Fibroblast of peridontal ligament (primary cell): ENCODE measurements at regions not wholly inside any gene's neighbourhood (a gene's known extent, or its start where the extent isn't known, plus 50 kb on each side); places are given as distances from the start of the nearest gene placed in this dataset.
A peak's percentile ranks its signal among the peaks of the same experiment; 100 is the strongest.
"Not testable (repeated sequence)": the region's sequence is repeated elsewhere in the genome, so short reads cannot be mapped to it uniquely, and the experiment has no call there.

ENCODE experiments used
- DNase-seq: peaks from one replicate; pipeline ENCODE4 v3.0.0-alpha.2; 2010; ENCODE audit errors: extremely low read depth

DNA sequence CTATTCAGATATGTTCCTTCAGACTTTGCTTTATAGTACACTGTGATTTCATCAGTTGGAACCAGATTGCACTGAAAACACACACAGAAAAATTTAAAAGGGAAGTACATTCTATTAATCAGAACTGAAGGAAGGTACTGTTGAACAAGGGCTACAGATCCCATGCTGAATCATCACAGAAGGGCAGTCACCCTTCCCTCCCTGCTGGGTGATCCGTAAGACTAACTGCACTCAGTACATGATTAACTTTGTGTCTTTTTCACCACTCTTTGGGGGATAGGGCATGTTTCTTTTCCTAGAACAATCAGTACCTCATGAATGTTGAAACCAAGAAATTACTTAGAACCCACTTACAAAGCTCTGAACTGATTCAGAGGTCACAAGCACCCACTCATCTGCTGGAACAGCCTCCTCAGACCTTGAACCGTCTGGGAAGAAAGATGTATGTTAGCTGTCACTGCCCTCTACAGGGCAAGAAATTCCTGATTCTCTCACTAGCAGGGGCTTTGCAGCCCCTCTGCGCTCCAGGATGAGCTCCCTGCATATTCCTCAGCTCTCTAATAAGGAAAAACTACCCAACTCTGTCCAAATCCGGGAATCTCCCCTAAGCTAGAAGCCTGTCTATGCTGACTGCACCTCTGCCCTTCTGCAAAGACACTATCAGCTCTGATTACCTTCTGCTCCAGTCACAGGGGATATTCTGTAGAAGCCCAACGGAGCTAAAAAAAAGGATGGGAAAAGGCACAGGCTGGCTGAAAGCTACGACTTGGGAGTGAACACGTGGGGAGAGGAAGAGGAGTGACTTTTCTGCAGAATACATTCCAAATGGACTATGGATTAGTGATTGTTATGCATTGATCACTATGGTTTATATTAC lies 51.0 kb downstream of the IARS1 start:
- peak; percentile 72 for DNase-seq

DNA sequence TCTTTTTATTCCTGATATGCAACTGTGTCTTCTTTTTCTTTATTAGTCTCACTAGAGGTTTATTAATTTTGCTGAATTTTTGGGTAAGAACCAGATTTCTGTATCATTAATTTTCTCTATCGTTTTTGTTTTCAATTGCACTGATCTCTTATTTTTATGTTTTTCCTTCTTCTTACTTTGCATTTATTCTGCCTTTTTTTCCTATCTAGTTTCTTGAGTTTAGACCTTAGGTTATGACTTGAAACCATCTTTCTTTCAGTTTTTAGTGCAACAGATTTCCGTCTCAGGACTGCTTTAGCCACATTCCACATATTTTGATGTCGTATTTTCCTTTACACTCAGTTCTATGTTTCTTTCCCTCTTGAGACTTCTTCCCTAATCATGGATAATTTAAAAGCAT lies 56.6 kb downstream of the IARS1 start:
- no peak for DNase-seq

DNA sequence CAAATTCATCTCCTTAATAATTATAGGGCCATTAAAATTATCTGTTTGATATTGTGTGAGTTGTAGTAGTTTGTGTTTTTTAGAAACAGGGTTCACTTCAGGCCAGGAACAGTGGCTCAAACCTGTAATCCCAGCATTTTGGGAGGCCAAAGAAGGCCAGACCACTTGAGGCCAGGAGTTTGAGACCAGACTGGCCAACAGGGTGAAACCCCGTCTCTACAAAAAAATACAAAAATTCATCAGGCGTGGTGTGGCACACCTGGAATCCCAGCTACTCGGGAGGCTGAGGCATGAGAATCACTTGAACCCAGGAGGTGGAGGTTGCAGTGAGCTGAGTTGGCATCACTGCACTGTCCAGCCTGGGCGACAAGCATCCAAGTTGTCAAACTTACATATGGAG lies 57.0 kb downstream of the IARS1 start:
- DNase-seq, result no peak

DNA sequence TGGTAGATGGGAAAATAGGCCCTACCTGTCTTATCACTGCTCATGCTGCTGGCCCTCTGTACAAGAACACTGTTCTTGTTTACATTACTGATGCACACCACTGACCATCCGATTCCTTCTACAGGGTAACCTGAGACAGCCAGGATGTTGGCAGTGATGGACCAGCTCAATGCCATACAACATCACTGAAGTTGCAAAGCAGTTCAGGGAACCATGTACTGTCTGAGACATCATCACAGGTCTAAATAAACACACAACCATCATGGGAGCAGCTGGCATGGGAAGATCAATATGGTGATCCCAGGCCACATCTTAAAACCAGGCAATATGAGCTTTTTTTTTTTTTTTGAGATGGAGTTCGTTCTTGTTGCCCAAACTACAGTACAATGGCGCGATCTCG lies 59.0 kb downstream of the IARS1 start:
- DNase-seq, result no peak

DNA sequence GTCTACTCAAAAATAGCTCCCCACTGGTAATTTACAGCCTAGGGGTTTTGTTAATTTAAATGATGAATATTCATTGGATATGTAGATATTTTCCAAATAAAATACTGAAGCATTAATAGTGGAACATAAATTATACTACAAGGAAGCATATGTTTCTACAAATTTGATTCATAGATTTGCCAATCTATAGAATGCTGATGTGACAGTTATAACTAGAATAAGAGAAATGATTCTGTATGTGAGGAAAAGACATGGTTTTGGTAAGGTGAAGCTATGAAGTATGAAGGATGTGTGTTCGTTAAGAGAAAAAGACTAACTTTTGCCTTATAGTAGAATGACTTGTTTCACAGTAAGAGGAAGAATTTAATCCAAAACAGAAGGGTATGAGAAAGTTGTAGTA lies 61.3 kb downstream of the IARS1 start:
- no peak for DNase-seq

DNA sequence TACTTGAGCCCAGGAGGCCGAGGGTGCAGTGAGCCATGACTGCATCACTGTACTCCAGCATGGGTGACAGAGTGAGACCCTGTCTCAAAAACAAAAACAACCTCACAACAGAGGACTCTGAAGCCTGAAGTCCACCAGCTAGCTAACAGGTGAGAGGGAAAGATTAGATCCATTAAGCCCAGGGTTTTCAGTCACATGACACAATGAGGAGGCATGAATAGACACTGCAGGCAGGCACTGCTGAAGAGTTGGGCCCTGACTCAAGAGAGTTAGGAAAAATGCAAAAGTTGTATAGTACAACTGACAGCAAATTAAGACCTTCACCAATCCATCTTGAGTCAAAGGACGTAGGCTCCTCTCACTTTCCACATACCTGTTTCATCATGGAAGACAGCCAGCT lies 64.9 kb downstream of the IARS1 start:
- DNase-seq, result no peak

DNA sequence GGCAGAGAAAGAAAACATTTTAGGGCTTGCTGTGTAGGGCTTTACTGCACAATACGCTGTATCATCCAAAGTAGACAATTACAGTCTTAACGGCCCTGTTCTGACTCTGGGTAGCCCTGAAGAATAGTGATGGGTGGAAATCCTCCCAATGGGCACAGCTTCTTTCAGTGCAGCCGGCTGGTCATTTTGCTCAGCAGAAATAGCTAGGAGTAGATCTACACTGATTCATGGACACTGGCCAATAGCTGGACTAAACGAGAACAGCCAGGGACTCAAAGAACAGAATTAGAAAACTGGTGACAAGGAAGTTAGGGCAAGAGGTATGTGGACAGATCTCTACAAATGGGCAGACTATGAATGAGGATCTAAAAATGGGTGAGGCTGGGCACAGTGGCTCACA lies 69.3 kb downstream of the IARS1 start:
- no peak for DNase-seq

DNA sequence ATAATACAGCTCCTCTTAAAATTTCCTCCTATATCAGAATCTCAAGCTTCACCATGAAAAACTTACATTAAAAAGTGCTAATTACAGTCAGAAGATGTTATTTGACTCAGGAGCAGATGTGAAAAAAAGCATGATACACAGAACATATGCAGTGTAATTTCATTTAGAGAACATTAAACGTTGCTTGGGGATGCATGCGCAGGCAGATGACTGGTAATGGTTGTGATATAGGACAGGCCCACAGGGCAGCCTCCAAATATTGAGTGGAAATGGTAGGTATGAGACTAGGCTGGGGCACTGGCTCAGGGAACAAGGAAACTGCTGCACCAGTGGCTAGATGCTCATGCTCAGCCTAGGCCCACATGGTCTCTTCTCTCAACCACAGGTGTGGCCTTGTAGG lies 69.7 kb downstream of the IARS1 start:
- DNase-seq, result no peak

DNA sequence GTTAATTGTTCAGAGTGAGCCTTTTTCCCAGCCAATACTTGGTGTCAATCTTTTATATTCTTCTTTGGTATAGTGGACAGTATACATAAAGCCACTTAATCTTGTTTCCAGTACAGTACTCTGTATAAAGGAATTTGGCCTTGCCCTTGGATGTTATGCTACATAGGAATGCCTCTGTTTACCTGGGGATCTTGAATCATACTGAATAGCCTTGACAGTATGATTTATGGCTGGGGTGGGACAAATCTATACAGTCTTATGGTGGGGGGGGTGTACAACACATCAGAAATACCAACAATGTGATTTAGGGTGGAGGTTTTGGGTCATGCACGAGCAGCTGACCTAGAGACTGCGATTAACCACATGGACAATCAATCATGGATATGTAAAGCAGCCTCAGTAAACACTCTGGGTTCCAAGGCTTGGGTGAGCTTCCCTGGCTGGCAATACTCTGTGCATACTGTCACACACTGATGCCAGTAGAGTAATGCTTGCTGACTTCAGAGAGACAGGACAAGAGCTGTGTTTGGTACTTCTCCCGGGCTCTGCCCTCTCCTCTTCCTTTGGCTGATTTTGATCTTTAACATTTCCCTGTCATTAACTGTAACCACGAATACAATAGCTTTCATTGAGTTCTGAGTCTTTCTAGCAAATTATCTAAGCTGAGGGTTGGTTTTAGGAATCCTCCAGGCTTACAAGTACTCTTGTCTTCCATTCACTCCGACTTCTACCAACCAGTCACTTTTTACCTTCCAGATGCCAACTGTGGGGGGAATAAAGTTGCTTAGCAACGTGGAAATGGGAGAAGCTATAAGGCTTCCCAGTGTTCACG lies 84.6 kb downstream of the IARS1 start:
- DNase-seq, result no peak

DNA sequence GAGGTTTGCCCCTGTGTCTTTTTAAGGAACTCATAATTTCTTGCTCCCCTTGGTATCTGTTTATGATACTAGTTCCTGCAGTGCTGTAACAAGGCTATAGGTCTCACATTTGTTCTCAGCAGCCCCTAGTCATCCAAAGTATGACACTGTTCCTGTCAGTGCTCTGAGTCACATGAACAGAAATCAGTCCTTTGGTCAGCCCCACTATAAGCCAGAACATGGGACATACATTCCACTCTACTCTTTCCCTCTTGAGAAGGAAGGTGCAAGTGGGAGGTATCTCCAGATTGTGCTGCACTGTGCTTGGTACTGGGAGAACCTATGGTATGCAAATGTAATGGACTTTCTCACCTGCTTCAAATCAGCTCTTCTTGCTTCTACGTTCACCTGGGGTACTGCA lies 87.0 kb downstream of the IARS1 start:
- no peak for DNase-seq

DNA sequence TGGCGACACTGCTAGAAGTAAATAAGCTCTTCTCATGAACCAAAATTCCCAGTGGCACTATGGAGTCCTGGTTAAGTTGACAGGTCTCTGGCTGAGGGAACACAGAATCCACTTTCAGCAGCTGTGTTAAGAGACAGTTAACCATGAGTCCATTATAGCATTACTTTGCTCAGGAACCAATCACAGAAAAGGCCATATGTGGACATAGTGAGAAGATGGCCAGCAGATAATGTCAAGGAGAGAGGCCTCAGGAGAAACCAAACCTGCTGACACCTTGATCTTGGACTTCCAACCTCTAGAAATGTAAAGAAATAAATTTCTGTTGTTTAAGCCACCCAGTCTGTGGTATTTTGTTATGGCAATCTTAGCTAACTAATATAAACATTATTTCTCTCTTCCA lies 88.7 kb upstream of the SPTLC1 start:
- DNase-seq, result not testable (repeated sequence)

DNA sequence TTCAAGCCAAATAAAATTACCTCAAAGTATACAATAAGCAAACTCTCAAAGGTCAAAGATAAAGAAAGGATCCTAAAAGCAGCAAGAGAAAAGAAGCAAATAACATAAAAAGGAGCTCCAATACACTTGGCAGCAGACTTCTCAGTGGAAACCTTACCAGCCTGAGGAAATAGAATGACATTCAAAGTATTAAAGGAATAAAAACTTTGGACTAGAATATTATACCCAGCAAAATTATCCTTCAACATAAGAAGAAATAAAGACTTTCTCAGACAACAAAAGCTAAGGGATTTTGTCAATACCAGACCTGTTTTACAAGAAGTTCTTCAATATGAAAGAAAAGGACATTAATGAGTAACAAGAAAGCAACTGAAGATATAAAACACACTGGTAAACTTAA lies 83.0 kb upstream of the SPTLC1 start:
- DNase-seq, result not testable (repeated sequence)

DNA sequence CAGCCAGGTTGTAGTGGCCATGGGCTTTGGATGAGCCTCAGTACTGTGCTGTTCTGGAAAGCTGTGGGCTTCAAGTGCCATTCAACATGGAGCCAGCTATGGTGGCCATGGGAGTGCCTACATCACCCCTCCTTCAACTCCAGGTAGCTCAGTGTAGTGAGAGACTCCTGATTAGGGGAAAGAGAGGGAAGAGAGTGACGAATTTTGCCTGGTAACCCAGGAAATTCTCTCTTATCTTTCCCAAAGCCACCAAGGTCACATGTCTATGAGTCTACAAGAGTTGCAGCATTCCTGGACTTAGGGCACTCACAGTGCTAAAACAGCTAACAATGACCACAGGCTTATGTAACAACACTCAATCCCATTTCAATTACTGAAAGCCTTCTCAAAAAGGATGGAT lies 81.7 kb upstream of the SPTLC1 start:
- peak; percentile 67 for DNase-seq

DNA sequence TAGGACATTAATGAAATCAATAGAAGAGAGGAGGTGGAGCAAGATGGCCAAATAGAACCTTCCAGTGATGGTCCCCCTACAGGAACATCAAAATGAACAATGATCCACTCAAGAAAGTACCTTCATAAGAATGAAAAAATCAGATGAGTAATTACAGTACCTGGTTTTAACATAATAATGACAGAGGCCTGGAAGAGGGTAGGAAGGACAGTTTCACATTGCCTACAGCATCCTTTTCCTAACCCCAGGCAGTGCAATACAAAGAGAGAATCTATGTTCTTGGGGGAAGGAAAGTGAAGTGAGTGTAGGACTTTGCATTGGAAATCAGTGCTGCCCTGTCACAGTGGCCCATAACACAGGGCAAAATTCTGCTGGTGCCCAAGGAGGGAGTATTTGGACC lies 81.2 kb upstream of the SPTLC1 start:
- no peak for DNase-seq

DNA sequence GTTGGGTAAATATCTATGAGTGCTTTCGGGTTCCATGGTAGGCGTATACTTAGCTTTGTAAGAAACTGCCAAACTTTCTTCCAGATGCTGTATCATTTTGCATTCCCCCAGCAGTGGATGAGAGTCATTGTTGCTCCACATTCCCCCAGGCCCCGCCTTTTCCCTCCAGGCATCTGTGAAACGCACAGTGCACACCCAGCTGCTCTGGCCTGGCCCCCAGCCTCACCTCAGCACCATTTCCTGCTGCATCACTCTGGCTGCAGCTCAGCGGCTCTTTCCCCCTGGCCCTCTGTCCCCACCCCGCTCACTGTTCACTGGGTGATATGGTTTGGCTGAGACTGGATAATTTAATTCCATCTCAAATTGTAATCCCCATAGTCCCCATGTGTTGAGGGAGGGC lies 76.6 kb upstream of the SPTLC1 start:
- peak; percentile 66 for DNase-seq

DNA sequence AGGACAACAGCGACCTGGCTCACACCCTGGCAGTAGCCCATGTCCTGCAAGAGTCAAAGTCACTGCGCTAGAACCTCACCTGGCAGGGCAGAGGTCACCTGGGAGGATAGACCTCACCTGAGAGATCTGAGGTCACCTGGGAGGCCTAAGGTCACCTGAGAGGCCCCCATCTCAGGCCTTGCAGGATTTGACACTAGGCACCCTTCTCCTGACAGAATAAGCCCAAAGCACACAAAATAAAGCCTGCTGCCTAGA lies 75.2 kb upstream of the SPTLC1 start:
- DNase-seq, result no peak

DNA sequence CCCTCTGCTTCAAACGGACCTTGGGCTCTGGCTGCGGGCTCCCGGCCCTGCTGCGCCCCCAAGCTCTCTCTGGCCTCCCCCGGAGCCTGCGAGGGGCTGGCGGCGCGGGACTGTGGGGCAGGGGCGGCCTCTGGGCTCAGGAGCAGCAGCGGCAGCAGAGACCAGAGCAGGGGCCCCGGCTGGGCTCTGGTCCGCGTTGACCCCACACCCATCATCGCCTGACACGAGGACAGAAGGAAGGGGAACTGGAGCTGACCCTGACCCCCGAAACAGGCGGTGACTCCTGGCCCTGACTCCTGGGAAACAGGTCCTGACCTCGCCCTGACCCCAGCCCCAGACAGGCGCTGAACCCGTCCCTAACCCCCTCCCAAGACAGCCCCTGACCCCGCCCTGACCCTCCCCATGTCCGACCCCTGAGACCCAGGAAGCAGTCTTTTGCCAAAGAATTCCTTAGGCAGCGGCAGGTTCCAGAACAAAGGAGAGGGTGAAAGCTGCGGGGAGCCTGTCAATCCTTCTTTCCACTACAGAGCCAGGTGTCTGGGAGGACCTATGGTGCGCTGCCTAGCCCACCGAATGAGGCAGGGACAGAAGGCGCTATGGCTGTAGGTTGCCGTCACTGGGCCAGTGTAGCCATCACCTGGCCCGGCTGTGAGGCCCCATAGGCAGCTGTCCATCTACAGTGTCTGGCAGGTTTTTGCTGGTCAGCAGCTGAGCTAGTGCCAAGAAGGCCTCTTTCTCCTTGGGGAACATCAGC lies 74.7 kb upstream of the SPTLC1 start:
- DNase-seq, result no peak

DNA sequence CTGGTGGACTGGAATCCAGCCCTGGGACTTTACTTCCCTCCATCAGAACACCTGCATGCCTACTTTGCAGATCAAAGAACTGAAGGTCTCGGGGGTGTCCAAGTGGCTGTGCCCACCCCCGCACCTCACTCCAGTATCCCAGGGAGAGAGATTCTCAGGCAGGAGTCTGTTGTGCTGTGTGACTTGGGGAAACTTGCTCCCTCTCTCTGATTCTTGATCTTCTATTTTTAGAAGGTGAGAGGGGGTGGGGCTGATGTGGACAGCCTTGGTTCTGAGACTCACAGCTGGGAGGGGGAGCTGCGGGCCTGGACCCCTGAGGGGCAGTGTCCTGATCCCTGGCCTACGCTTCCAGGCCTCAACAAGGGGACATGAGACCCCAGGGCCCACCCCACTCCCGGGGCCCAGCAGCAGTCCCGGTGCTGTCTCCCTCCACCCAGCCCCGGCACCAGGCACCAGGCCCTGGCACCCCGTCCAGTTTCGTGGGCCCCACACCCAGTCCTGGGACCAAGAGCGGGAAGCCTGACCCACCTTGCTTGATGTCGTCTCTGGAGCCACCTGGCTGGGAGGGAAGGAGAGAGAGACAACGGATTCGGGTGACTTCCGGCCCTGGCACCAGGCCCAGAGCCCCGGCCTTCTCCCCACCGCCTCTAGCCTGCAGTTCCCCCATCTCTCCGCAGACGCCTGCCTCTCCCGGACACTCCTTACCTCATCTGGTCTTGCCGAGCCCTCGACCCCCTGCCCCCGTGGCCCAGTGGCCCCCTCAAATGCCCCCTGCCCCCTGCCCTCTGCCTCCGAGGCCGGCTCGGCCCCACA lies 74.0 kb upstream of the SPTLC1 start:
- DNase-seq, result no peak

DNA sequence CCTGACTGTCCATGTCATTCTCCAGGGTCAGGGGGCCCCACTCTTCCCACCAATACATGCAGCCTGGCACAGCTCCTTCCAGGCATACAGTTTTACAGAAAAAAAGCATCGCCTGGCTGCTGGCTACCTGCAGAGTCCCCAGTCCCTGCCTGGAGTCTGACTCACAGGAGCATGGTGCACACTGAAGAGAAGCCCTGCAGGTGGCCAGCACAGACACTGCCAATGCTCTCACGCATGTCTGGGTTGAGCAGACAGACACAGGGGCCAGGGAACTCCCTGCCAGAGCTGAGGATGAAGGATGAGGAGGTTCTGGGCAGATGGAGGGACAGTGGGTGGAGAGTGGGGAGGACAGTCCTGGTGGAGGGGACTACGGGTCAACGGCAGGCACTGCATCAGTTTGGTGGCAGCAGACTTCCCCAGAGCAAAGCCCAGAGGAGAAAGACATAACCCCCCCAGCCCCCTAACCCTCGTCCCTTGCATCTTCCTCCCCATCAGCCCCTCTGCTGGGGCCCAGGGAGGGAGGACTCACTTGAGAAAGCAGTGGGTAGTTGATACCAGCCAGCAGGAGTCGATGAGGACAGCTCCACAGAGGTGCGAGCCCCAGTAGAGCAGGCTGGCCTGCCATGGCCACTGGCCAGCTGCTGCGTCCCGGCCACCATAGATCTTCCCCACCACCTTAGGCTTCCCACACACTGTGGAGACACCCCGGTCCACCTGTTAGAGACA lies 72.9 kb upstream of the SPTLC1 start:
- no peak for DNase-seq

DNA sequence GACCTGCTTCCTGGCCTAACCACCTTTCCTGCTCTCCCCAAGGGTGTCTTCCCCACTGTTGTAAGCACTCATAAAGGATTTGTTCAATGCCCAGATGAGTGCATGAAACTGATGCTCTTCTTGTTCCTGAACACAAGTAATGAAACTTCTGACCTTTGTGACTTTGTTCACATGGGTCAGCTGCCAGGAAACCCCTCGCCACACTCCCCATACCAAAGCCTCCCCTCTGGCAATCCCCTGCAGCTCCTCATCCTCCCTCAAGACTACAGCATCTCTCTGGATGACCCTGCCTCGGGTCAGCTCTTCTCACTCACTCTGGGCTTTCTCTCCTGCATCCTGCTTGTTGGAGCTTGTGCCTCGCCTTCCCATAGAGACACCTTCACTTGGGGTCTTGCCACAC lies 72.2 kb upstream of the SPTLC1 start:
- DNase-seq, result no peak

DNA sequence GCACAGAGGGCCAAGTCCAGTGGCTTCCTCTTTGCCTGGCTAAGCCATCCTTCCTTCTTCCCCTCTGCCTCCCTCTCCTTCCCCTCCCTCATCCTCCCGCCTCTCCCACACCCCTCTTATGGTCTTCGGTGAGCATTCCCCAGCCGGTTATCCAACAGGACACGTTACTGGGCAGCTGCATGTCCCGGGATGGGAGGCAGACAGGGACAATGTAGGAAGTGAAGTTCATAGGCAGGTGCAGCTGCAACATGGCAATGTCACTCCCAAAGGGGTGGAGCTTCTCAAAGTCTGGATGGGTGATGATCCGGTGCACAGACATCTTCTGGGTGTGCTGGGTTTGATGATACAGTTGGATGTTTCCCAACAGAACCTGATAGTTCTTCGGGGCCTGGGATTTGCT lies 71.4 kb upstream of the SPTLC1 start:
- DNase-seq, result no peak
